Right lobe of liver (tissue), 6 donors: ENCODE measurements at regions not wholly inside any gene's neighbourhood (a gene's known extent, or its start where the extent isn't known, plus 50 kb on each side); places are given as distances from the start of the nearest gene placed in this dataset.

Experiments used
- ATAC-seq, 4 donors: fragments of 200-7000 bp; cut with Tn5 transposase; one replicate each; pipeline ENCODE4 v1.9.1; 2020; ENCODE audit warnings: mild to moderate bottlenecking in 4 of 4, moderate library complexity in 4 of 4
- DNase-seq, 3 donors: peaks; one replicate each; pipeline ENCODE4 v3.0.0-alpha.2; 2020
- H3K27ac ChIP-seq, 3 donors: fragments of 200-600 bp; one replicate each; pipeline ENCODE4 v1.8.0; 2022
- H3K27me3 ChIP-seq, 2 donors: fragments of 200-600 bp; one replicate each; pipeline ENCODE4 v1.8.0; 2022
- H3K36me3 ChIP-seq, 4 donors: fragments of 200-600 bp; sonication (generic) in 1 of 4; one replicate each; pipeline versions ENCODE4 v1.5.1 to v1.8.0; 2017 to 2022; ENCODE audit warnings: control low read depth in 1 of 4
- H3K4me1 ChIP-seq, 4 donors: fragments of 200-600 bp; sonication (generic) in 1 of 4; one replicate each; pipeline versions ENCODE4 v1.5.1 to v1.8.0; 2017 to 2022; ENCODE audit warnings: control low read depth in 1 of 4
- H3K4me3 ChIP-seq, 3 donors: fragments of 200-600 bp; one replicate each; pipeline ENCODE4 v1.8.0; 2022
- H3K9me3 ChIP-seq, 4 donors: fragments of 200-600 bp; sonication (generic) in 1 of 4; one replicate each; pipeline versions ENCODE4 v1.5.1 to v1.8.0; 2017 to 2022; ENCODE audit warnings: control low read depth in 1 of 4
- CTCF ChIP-seq, 4 donors: fragments of 200-600 bp in 3 of 4; fragments of 450-650 bp in 1 of 4; IDR thresholded peaks; one replicate each; pipeline versions ENCODE4 v1.5.1 to v1.8.0; 2016 to 2022; ENCODE audit warnings: antibody characterized with exemption in 4 of 4, mild to moderate bottlenecking in 2 of 4
- POLR2A ChIP-seq: fragments of 450-650 bp; IDR thresholded peaks from one replicate; pipeline ENCODE4 v1.6.1; 2017; ENCODE audit warnings: antibody characterized with exemption, mild to moderate bottlenecking
- WGBS: methylation state at CpG from one replicate; pipeline ENCODE4 v1.1.6; 2018; ENCODE audit warnings: low coverage, low lambda C conversion rate; ENCODE audit not compliant: insufficient coverage; ENCODE audit errors: missing lambda C conversion rate; 5-methylcytosine and 5-hydroxymethylcytosine counted together
- intact Hi-C, 2 donors: fragments of 100-400 bp; cut with DNase I; formaldehyde crosslinking; loops; one replicate each; pipeline versions ENCODE4 v1.11.2 to v1.14.1; 2022
- donor health status: DM: no; HTN: yes; CAD: no.
- donor health status: DM: no; HTN: no; CAD: no.
- donor health status: DM: no; HTN: no; CAD: no.
- donor health status: DM: no; HTN: yes; CAD: no.
- donor health status: DM: no; HTN: yes; CAD: no.

DNA sequence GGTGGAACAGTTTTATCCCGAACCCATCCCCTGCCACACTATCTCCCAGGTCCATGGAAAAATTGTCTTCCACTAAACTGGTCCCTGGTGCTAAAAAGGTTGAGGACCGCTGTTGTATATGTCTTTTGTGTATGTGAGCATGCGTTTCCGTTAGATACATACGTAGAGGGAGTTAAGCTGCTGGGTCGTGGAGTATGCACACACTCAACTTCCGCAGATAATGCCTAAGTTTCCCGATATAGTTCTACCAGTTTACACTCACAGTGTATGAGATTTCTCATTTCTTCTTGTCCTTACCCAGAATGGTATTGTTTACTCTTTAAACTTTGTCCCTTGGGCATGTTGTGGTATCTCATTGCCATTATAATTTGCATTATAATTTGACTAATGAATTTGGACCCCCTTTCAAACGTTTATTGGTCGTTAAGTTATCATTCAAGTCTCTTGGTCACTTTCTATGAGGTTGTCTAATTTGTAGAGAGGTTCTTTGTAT, 50.5 kb upstream of the SCAF8 start:
- Histone ChIP-seq H3K4me3 (no peak overlapping the region), H3K27me3 (no peaks in the 10 kb centered on the region), H3K9me3 (no peaks in the 10 kb centered on the region), H3K27ac (no peak overlapping the region), H3K36me3 (no peaks in the 10 kb centered on the region), H3K4me1 (no peaks in the 10 kb centered on the region)
- ATAC-seq, result no peak
- intact Hi-C loops, result no loop called here
- DNase-seq, result no peak
- 72% methylated on average over 8 of the region's 10 CpGs for WGBS
- TF ChIP-seq POLR2A (no peak), CTCF (IDR thresholded peaks at IDR 0.05) (no peak)
